ENCODE measurements at regions not wholly inside any gene's neighbourhood (a gene's known extent, or its start where the extent isn't known, plus 50 kb on each side); places are given as distances from the start of the nearest gene placed in this dataset.

- TF ChIP-seq EZH2 (IDR thresholded peaks at IDR 0.05; ENCODE audit: borderline replicate concordance, low read depth, low read length, severe bottlenecking) (no peak), CTCF (IDR thresholded peaks at IDR 0.05; ENCODE audit: borderline replicate concordance, extremely low read depth, low read length, poor library complexity, severe bottlenecking) (no peak)
Observed at GRCh38 chr4:126888968-126889367, 743.8 kb upstream of the INTU start.
